ENCODE measurements at regions not wholly inside any gene's neighbourhood (a gene's known extent, or its start where the extent isn't known, plus 50 kb on each side); places are given as distances from the start of the nearest gene placed in this dataset.

DNA sequence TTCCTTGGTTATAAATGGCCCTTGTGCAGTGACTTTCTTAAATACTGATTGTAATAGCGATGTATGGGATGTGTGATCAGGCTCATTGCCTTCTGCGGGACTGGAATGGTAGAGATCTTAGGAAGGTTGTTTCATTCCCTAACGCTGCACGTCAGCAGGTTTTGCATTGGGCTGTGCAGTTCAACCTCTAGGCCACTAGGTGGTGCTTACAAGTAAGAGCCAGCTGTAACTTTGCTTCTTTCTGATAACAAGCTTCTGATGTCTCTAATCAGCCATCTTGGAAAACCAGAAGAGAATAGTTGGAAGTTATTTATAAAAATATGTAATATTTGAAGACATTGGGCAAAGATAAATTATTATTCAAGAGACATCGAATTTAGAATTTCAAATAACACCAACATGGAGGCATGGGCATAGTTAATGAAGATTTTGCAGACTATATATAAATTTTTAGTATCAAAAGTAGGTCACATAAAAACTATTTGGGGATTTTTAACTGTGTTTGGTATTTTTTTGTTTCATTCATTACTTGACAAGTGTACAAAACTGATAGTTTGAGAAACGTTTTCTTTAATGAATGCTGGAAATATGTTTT is 339.7 kb upstream of the PCDH7 start:
- TF ChIP-seq, protein P1, sequence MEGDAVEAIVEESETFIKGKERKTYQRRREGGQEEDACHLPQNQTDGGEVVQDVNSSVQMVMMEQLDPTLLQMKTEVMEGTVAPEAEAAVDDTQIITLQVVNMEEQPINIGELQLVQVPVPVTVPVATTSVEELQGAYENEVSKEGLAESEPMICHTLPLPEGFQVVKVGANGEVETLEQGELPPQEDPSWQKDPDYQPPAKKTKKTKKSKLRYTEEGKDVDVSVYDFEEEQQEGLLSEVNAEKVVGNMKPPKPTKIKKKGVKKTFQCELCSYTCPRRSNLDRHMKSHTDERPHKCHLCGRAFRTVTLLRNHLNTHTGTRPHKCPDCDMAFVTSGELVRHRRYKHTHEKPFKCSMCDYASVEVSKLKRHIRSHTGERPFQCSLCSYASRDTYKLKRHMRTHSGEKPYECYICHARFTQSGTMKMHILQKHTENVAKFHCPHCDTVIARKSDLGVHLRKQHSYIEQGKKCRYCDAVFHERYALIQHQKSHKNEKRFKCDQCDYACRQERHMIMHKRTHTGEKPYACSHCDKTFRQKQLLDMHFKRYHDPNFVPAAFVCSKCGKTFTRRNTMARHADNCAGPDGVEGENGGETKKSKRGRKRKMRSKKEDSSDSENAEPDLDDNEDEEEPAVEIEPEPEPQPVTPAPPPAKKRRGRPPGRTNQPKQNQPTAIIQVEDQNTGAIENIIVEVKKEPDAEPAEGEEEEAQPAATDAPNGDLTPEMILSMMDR (conservative IDR thresholded peaks at IDR 0.05; ENCODE audit: control insufficient read depth, insufficient read depth, low read depth, low read length): peak; percentile 94
- no peak overlapping the region for H3K4me3 ChIP-seq (ENCODE audit: control insufficient read depth, low read depth, low read length)
- peak; percentile 74 for DNase-seq (ENCODE audit: low read depth)

DNA sequence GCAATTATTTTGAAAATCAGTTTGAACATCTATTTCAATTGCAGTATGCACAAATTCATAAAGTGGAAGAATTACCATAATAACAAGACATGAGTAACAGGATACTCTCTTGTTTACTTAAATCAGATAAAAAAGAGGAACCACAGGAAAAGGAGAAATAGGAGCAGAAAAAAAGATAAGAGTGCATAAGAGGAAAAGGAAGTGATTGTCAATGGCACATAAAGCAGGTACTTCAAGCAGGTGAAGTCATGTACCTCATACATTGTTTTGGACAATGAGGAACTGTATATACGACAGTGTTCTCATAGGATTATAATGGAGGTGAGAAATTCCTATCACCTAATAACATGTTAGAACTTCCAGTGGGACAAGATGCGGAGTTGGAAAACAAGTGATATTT is 334.5 kb upstream of the PCDH7 start:
- no peak for DNase-seq (ENCODE audit: low read depth)
- H3K4me3 ChIP-seq (ENCODE audit: control insufficient read depth, low read depth, low read length): no peak overlapping the region
- TF ChIP-seq, protein P1 (conservative IDR thresholded peaks at IDR 0.05; ENCODE audit: control insufficient read depth, insufficient read depth, low read depth, low read length): no peak

DNA sequence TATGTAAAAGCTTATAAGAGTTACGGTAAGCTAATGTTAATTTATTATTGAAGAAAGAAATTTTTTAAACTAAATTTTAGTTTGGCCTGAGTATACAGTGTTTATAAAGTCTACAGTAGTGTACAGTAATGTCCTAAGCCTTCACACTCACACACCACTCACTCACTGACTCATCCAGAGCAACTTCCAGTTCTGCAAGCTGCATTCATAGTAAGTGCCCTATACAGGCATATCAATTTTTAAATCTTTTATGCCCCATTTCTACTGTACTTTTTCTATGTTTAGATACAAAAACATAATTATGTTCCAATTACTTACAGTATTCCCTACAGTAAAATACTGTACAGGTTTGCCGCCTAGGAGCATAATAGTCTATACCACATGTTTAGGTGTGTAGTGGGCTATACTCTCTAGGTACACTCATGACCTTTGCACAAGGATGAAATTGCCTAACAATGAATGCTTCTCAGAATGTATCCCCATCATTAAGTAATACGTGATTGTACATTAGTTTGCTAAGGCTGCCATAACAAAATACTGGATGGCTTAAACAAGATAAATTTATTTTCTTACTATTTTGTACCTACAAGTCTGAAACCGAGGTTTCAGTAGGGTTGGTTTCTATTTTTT is 333.8 kb upstream of the PCDH7 start:
- no peak overlapping the region for H3K4me3 ChIP-seq (ENCODE audit: control insufficient read depth, low read depth, low read length)
- DNase-seq (ENCODE audit: low read depth): peak; percentile 64
- TF ChIP-seq, protein P1 (conservative IDR thresholded peaks at IDR 0.05; ENCODE audit: control insufficient read depth, insufficient read depth, low read depth, low read length): no peak

DNA sequence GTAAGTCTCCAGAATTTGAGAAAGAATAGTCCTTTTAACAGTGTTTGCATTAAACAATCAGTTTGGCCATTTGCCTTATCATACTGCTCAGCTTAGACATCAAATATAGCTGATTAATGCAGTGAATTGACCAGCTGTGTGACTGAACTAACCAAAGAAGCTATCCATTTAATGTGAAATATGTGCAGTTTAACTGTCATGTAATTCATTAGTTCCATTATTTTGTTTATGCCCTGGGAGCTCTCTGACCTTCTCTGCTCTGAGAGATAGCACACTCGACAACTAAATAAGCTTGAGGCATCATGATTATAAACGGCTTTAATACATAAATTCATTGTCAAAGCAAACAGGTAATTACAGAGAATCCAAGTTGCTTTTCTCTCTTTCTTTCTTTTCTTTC is 324.3 kb upstream of the PCDH7 start:
- TF ChIP-seq, protein P1 (conservative IDR thresholded peaks at IDR 0.05; ENCODE audit: control insufficient read depth, insufficient read depth, low read depth, low read length): no peak
- DNase-seq (ENCODE audit: low read depth): no peak
- no peak overlapping the region for H3K4me3 ChIP-seq (ENCODE audit: control insufficient read depth, low read depth, low read length)

DNA sequence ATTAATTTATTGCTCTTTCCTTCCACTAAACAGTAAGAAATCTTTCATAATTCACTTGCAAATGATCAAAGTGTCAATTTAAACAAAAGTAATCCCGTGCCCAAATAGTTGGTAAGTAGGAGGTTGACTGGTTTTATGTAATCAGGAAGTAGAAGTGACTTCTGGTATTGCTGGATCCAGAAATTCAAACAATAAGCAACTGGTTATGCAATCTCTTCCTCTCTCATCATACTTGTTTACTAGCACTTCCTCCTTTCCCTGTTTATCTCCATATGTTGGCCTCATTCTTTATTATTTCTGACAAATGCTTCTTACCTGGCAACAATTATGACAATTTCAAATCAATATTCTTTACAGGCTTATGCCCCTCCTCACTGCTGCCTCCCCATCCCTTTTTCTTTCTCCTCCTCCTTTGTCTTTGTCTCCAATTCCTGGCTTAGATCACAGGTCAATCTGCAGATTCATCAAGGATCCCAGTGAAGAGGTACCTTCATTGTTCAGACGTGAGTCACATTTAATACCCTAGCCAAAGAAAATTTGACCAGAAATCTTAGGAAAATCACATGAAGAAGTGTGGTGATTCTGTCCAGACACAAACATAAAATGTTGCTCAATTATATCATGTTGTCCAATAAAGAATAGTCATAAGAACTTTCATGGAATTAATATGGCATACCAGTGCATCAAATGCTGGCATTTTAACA is 323.2 kb upstream of the PCDH7 start:
- DNase-seq (ENCODE audit: low read depth): peak; percentile 22
- TF ChIP-seq, protein P1 (conservative IDR thresholded peaks at IDR 0.05; ENCODE audit: control insufficient read depth, insufficient read depth, low read depth, low read length): no peak
- no peak overlapping the region for H3K4me3 ChIP-seq (ENCODE audit: control insufficient read depth, low read depth, low read length)

DNA sequence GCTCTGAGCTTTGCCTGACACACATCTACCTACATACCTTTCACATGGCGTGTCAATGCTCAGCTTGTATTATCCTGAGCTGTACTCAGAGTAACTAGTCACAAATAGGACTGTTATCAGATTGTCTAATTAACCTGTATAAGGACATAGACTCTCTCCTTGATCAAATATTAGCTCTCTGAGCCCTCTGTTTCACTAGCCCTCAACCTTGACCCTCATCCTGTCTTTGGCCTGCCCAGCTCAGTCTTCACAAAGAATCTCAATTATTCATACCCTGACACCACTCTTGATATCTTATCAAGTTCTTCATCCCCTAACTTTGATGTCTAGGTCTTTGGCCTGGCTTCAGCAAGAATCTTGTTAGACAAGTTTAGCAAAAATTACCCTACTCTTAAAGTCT is 320.7 kb upstream of the PCDH7 start:
- H3K4me3 ChIP-seq (ENCODE audit: control insufficient read depth, low read depth, low read length): no peak overlapping the region
- no peak for DNase-seq (ENCODE audit: low read depth)
- TF ChIP-seq, protein P1 (conservative IDR thresholded peaks at IDR 0.05; ENCODE audit: control insufficient read depth, insufficient read depth, low read depth, low read length): no peak
